Stimulated activated CD4-positive, alpha-beta T cell treated with anti-CD3 and anti-CD28 coated beads, TNF-alpha, amount 100 ng/mL, for 48 hours (primary cell): ENCODE measurements at regions not wholly inside any gene's neighbourhood (a gene's known extent, or its start where the extent isn't known, plus 50 kb on each side); places are given as distances from the start of the nearest gene placed in this dataset.

ENCODE experiments used
- DNase-seq, 3 donors: peaks; one replicate each; pipeline ENCODE4 v3.0.0-alpha.2; 2020; ENCODE audit warnings: low read depth in 3 of 3

- no peak for DNase-seq
Measured at GRCh38 chr10:64209561-64209960, 688.4 kb downstream of the REEP3 start.

DNA sequence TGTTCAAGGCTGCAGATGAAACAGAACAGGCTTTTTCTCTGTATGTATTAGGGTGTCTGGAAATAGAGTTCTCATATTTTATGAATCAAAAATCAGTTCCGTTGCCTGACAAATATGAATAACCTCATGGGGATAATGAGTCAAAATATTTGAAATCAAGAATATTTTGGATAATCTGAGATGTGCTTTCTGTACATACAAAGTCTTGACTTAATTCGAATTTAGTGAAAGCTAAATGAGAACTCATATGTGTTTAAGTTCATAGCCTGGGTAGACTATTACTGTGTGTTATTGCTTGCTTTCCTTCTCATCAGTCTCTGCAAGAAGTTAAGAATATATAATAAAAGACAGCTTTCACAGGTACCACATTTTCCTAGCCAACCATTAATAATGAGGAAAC lies 689.0 kb downstream of the REEP3 start:
- DNase-seq, result no peak

DNA sequence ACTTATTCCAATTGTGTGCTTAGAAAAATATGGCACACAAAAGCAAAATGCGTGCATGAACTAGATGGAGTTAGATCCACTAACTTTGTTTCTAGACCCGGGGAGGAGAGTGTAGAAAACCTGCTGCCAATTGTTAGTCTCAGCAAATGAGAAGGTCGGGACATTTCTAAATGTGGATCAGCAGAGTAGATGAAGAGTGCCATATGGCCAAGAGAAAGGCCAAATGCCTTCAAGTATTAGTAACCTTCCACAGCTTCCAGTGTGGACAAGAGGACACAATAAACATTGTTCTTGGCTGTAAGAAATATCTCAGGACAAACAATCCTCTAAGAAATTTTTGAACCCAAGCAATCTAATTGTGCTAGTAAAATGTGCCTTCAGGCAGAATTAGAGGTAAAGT lies 690.3 kb downstream of the REEP3 start:
- DNase-seq, result no peak

DNA sequence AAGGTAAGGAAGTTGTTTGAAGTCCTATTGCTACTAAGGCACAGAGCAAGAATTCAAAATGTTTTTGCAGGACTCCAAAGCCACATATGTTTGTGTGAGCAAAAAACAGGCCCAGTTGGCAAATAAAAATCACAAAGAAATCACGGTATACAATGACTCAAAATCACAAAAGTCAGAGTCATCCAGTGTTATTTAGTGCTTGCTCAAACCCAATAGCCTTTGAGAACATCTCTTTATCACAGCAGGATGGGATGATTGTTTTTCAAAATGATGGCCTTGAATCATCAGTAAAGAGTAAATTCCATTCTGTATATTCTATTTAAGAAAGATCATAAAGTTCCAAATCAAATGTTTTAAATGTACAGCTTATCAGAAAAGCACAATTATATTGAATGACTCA lies 693.9 kb downstream of the REEP3 start:
- DNase-seq, result no peak

- no peak for DNase-seq
Measured at GRCh38 chr10:64219271-64220025, 698.2 kb downstream of the REEP3 start.

- no peak for DNase-seq
Measured at GRCh38 chr10:64234489-64234888, 713.3 kb downstream of the REEP3 start.

DNA sequence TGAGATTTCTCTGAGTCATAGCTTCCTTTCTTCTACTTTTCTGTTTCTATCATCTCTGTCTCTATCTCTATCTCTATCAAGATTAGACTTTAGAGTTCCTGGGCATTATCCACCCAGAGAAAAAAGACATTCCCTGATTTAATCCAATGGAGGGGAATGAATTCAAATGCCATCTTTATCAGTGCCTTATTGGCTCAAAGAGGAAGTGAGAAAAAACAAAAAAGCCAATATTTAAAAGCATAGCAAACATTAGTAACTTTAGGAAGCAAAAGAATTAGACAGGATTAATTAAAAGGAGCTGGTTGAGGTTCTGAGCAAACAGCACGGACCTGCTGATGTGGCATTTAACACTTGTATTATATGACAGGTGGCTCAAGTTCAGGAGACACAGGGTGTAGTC lies 736.5 kb downstream of the REEP3 start:
- no peak for DNase-seq

GRCh38 chr10:64261092-64261491 lies 739.9 kb downstream of the REEP3 start:
- no peak for DNase-seq

DNA sequence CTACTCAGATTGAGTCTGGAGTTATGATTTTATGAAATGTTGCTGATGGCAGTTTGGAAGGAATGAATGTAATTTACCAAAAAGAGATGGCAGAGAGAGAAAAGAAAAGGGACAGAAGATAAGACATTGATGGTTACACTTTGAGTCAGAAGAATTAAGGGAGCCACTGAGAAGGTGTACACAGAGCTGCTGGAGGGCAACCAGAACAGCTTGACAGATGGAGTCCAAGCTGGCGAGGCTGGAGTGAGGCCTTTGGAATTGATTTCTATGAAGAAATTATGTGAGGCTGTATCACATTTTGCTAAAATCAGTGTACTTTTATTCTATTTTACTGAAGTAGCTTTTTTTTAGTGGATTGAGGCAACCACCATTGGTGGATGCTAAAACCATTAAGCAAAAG lies 740.5 kb downstream of the REEP3 start:
- DNase-seq, result no peak

- DNase-seq, result no peak
Measured at GRCh38 chr10:64265961-64266360, 744.8 kb downstream of the REEP3 start.

DNA sequence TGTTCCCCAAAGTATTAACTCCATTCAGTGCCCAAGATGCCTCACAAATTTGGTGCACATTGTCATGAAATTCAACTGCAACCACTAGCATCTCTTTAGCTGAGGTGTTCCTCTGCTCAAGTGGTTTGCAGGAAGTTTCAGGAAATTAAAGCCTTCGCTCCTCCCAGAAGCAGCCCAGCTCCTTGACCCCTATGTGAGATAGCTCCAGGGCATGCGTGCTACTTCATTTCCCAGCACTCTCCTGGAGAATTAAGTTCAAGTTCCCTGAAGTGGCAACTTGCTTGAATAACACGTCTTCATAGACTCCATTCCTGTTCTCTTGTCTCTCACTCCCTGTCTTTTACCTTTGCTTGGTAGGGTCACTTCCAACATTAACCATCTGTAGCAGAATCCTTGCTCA lies 750.3 kb downstream of the REEP3 start:
- DNase-seq, result no peak

GRCh38 chr10:64271983-64272382 lies 750.8 kb downstream of the REEP3 start:
- DNase-seq, result no peak

GRCh38 chr10:64275001-64275400 lies 753.8 kb downstream of the REEP3 start:
- DNase-seq, result no peak

DNA sequence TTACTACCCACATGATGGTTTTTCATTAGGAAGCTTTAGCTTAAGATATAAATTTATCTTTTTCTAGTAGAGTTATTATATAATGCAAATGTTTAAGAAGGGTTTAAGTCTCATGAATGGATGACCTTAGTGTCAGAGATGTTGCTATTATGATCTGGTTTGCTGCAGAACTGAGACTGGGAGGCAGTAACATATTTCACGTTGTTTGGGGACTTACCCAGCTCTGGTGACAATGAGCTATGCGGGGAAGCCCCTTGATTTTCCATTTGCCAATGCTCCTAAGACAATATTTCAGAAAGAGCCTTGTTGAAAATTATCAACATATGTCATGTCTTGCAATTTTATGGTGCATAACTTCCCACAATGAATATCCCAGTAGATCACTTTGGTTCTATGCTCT lies 754.6 kb downstream of the REEP3 start:
- no peak for DNase-seq

- DNase-seq, result no peak
Measured at GRCh38 chr10:64277536-64277935, 756.3 kb downstream of the REEP3 start.

DNA sequence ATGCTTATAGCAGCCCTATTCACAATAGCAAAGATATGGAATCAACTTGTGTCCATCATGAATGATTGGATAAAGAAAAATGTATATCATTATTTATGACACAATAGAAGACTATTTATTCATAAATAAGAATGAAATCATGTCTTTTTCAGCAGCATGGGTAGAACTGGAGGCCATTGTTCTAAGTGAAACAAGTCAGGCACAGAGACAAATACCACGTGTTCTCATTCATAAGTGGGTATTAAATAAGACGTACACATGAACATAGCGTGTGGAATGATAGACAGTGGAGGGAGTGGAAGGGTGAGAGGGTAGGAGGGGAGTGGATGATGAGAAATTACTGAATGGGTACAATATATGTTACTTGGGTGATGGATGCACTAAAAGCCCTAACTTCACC lies 762.4 kb downstream of the REEP3 start:
- no peak for DNase-seq

GRCh38 chr10:64286533-64286932 lies 765.3 kb downstream of the REEP3 start:
- no peak for DNase-seq

DNA sequence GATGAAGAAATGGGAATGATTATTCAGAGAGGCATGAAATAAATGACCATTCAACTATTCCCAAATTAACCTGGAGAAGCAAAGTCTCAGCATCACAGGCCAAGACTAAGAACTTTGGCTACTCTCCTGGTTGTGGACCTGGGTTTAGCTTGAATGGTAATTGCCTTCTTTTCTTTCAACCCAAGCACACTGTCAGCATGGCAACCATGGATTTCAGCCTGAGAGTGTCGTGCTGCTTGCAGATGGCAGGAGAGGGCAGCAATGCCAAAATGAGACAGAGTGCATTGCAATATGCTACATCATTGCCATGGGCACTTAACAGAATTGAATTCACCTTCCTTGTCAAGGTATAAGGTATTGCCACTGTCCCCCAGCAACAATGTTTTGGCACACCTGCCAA lies 767.2 kb downstream of the REEP3 start:
- DNase-seq, result no peak

DNA sequence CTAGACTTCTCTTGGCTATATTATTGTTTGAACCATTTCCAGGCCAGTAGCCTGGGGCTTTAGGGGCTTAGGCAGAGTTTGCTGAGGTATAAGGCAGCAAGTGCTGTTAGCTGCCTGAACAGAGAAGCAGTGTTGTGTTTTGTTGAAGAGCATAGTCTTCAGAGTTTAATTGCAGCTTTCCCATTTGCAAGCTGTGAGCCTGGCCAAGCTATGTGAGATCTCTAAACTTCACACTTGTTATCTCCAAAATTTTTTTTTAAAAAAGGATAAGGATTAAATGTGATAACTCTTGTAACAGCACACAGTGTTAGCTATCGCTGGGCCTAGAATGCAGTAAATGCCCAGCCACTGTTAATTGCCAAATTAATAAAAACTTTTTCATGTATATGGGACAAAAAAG lies 782.4 kb downstream of the REEP3 start:
- no peak for DNase-seq

DNA sequence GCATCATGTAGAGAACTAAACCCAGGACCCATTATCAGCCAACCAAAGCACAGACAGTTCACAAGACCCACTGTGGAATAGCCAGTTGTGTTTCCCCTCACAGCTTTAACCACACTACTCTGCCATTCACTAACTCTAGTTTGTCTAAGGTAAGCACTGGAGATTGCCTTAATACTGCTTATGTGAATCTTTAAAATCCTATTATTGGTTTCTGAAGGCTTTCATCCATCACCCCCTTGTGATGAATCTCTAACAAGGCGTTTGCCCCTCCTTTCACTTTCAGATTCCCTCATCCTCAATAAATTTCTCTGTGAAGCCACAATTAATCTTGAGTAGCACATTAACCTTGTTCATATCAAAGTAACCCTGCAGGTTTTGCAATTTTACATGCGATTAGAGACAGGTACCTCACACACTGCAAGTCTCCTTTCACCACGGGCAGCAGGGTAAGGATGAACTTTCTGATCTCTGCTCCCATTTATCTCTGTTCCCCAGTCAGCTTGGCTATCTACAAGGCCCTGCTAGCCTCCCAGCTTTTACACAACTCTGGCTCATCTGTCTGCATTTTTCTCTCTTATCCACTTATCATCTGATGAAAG lies 785.6 kb downstream of the REEP3 start:
- DNase-seq, result no peak

DNA sequence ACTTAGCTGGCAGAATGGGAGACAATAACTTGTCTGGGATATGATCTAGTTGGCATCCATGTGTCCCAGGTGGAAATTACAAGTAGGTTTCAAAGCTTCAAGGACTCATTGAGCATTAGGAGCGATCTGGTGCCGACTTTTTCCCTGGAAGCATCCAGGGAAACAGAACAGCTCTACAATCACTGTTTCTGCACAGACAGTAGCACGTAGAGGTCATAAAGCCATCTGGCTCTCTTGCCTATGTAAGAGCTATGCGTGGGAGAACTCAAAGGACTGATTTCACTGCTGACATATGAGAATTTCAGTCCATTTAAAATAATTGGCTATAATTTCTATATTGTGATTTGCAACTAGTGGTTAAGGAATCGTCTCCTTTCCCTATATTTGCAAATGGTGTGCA lies 791.7 kb downstream of the REEP3 start:
- DNase-seq, result no peak

- no peak for DNase-seq
Measured at GRCh38 chr10:64313967-64314366, 792.8 kb downstream of the REEP3 start.

GRCh38 chr10:64316416-64316815 lies 795.2 kb downstream of the REEP3 start:
- no peak for DNase-seq

DNA sequence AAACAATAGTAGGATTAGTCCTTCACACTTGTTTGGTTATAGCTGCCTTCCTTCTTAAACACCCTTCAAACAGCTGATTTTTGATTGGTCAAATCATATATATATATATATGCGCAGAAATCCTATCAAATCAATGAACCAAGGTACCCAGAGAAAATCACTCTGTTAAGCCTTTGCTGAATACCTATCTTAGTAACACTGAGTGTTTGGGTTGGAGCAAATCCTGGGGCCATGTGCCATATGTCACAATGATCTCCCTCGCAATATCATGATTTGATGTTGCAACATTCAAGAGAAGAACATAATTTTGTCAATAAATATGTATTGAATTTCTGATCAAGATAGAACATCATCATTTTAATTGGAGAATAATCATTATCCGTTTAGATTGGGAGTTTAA lies 795.6 kb downstream of the REEP3 start:
- no peak for DNase-seq
